Cardiac muscle cell (in vitro differentiated cells and primary cell): ENCODE measurements at regions not wholly inside any gene's neighbourhood (a gene's known extent, or its start where the extent isn't known, plus 50 kb on each side); places are given as distances from the start of the nearest gene placed in this dataset.
A peak's percentile ranks its signal among the peaks of the same experiment; 100 is the strongest.
"Not testable (repeated sequence)": the region's sequence is repeated elsewhere in the genome, so short reads cannot be mapped to it uniquely, and the experiment has no call there.

Experiments used
- DNase-seq, 2 donors: peaks; one replicate each; pipeline versions ENCODE4 v3.0.0 to v3.0.0-alpha.2; 2010 to 2017; ENCODE audit warnings: low read depth in 1 of 2, low spot score in 1 of 2
- H3K27ac ChIP-seq: fragments of 200-600 bp; sonication (generic); 2 replicates; pipeline ENCODE4 v1.5.1; 2016
- H3K27me3 ChIP-seq: fragments of 200-600 bp; sonication (generic); 2 replicates; pipeline ENCODE4 v1.6.0; 2016; ENCODE audit warnings: control low read depth
- H3K36me3 ChIP-seq: fragments of 200-600 bp; sonication (generic); 2 replicates; pipeline ENCODE4 v1.5.1; 2016; ENCODE audit warnings: control low read depth
- H3K4me1 ChIP-seq: fragments of 200-600 bp; sonication (generic); 2 replicates; pipeline ENCODE4 v1.8.1; 2017; ENCODE audit warnings: low read depth, mild to moderate bottlenecking, mixed run types
- H3K4me3 ChIP-seq: fragments of 200-600 bp; sonication (generic); 2 replicates; pipeline ENCODE4 v1.5.1; 2016; ENCODE audit warnings: mild to moderate bottlenecking
- H3K9me3 ChIP-seq: fragments of 200-600 bp; sonication (generic); 2 replicates; pipeline ENCODE4 v1.5.1; 2017; ENCODE audit warnings: low read depth, mild to moderate bottlenecking, control low read depth
- CTCF ChIP-seq: IDR thresholded peaks from 2 replicates; pipeline ENCODE4 v1.5.1; 2012; ENCODE audit warnings: low read depth, mild to moderate bottlenecking, low read length

GRCh38 chr6:15907914-15908518 lies 220.9 kb upstream of the MYLIP start:
- H3K36me3 ChIP-seq: no peaks in the 10 kb centered on the region
- H3K27ac ChIP-seq: no peak overlapping the region
- peaks cover 20% of the 10 kb centered on the region for H3K4me1 ChIP-seq
- no peak for TF ChIP-seq CTCF
- H3K9me3 ChIP-seq: no peaks in the 10 kb centered on the region
- no peaks in the 10 kb centered on the region for H3K27me3 ChIP-seq
- DNase-seq: no peak
- H3K4me3 ChIP-seq: no peak overlapping the region

GRCh38 chr6:15907220-15907913 lies 221.5 kb upstream of the MYLIP start:
- H3K9me3 ChIP-seq, H3K27me3 ChIP-seq, H3K36me3 ChIP-seq, DNase-seq, H3K4me3 ChIP-seq, H3K27ac ChIP-seq: not testable (repeated sequence)
- H3K4me1 ChIP-seq: peaks cover 16% of the 10 kb centered on the region

- no peak overlapping the region for H3K27ac ChIP-seq
- peaks cover 18% of the 10 kb centered on the region for H3K4me1 ChIP-seq
- no peak overlapping the region for H3K4me3 ChIP-seq
- DNase-seq: no peak
- TF ChIP-seq CTCF: no peak
- no peaks in the 10 kb centered on the region for H3K9me3 ChIP-seq
- no peaks in the 10 kb centered on the region for H3K36me3 ChIP-seq
- H3K27me3 ChIP-seq: no peaks in the 10 kb centered on the region
These were observed 222.4 kb upstream of the MYLIP start for GRCh38 chr6:15906420-15907016.

DNA sequence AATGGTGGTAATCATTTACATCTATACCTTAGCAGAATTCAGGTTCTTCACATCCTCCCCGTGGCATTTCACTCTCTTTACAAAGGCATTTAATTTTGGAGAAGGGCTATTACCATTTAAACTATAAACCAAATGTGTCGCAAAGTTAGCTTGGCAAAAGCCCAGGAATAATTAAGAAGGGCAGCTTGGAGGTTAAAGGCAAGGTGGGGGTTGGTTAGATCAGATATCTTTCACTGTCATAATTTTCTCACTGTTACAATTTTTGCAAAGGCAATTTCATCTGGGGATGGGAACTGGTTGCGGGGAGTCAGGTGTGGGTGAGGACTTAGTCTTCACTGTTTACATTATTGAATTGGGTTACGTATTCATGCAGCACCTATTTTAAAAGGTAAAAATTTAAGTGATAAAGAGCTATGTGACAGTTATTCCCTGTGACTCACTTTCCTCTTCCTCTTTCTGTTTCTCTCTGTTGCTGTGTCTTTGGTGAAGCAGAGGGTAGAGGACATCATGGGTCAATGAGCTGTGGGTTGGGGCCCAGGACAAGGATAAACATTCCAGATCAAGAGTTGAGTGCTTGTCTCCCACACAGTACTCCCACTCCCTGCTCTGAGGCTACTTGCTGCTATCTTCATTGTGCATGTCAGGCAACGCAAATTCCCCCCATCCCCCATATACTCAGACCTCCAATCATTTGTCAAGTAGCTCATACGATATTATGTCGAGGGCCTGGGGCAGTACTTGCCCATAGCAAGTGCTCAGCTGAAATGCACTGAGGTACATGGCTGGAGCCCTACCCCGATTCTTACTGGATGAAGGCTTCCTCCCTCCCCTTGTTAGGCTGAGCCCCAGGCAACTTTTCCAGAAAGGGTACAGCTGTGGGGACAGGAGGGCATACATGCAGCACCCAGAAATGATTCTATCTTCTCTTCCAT lies 223.1 kb upstream of the MYLIP start:
- no peaks in the 10 kb centered on the region for H3K9me3 ChIP-seq
- peak; percentile 18 to 48 for DNase-seq
- no peaks in the 10 kb centered on the region for H3K27me3 ChIP-seq
- no peaks in the 10 kb centered on the region for H3K36me3 ChIP-seq
- peaks cover 18% of the 10 kb centered on the region for H3K4me1 ChIP-seq
- H3K27ac ChIP-seq: no peak overlapping the region
- TF ChIP-seq CTCF: no peak
- no peak overlapping the region for H3K4me3 ChIP-seq

DNA sequence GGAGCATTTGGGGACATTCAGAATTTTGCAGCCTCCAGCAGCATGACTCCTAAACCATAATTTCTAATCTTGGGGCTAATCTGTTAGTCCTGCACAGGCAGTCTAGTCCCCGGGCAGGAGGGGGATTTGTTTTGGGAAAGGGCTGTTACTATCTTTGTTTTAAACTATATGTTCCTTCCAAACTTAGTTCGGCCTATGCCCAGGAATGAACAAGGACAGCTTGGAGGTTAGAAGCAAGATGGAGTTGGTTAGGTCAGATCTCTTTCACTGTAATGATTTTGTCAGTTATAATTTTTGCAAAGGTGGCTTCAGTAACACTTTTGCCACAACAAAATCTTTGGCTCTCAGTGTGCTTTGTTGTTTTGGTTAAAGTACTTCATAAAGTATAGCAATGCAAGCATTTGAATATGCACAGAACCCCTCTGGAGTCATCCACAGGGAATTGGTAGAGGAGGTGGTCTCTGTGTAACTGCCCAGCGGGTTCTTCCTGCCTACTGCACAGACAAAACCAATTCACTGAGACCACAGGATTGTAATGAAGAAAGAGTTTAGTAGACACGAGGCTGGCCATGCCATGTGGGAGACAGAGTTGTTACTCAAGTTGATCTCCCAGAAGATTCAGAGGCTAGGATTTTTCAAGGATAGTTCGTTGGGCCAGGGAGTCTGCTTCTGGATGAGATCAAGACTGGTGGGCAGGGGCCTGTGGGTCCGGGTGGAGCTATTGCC lies 224.1 kb upstream of the MYLIP start:
- H3K4me3 ChIP-seq: no peak overlapping the region
- no peaks in the 10 kb centered on the region for H3K9me3 ChIP-seq
- no peak for TF ChIP-seq CTCF
- H3K36me3 ChIP-seq: no peaks in the 10 kb centered on the region
- H3K27ac ChIP-seq: no peak overlapping the region
- no peak for DNase-seq
- H3K4me1 ChIP-seq: peaks cover 15% of the 10 kb centered on the region
- H3K27me3 ChIP-seq: no peaks in the 10 kb centered on the region
